AG20443 (cell line): ENCODE measurements at regions not wholly inside any gene's neighbourhood (a gene's known extent, or its start where the extent isn't known, plus 50 kb on each side); places are given as distances from the start of the nearest gene placed in this dataset.

Source experiments
- DNase-seq: peaks from one replicate; pipeline ENCODE4 v3.0.0; 2012; ENCODE audit warnings: low spot score, mixed read lengths

- DNase-seq: no peak
Measured at GRCh38 chr2:157184161-157184895, 73.2 kb upstream of the GALNT5 start.

- DNase-seq: no peak
Measured at GRCh38 chr2:157185476-157186227, 71.9 kb upstream of the GALNT5 start.

- peak; percentile 63 for DNase-seq
Measured at GRCh38 chr2:157190151-157190550, 67.4 kb upstream of the GALNT5 start.

GRCh38 chr2:157191186-157191585 is 66.3 kb upstream of the GALNT5 start:
- DNase-seq: no peak

GRCh38 chr2:157192445-157193423 is 64.8 kb upstream of the GALNT5 start:
- no peak for DNase-seq

GRCh38 chr2:157193461-157193860 is 64.0 kb upstream of the GALNT5 start:
- no peak for DNase-seq

GRCh38 chr2:157194097-157194688 is 63.3 kb upstream of the GALNT5 start:
- DNase-seq: peak; percentile 56

- DNase-seq: peak; percentile 59
Measured at GRCh38 chr2:157194844-157195243, 62.7 kb upstream of the GALNT5 start.

GRCh38 chr2:157196956-157197355 is 60.5 kb upstream of the GALNT5 start:
- DNase-seq: no peak

- no peak for DNase-seq
Measured at GRCh38 chr2:157197848-157198247, 59.7 kb upstream of the GALNT5 start.

GRCh38 chr2:157203651-157204050 is 53.9 kb upstream of the GALNT5 start:
- no peak for DNase-seq

- DNase-seq: no peak
Measured at GRCh38 chr2:157204401-157204800, 53.1 kb upstream of the GALNT5 start.

- DNase-seq: no peak
Measured at GRCh38 chr2:157206916-157207315, 50.6 kb upstream of the GALNT5 start.
